ENCODE measurements at regions not wholly inside any gene's neighbourhood (a gene's known extent, or its start where the extent isn't known, plus 50 kb on each side); places are given as distances from the start of the nearest gene placed in this dataset.

- no peak for DNase-seq (ENCODE audit: low spot score in 2 of 2)
- no peak overlapping the region for H3K4me3 ChIP-seq (ENCODE audit: low read depth, poor library complexity, severe bottlenecking)
- TF ChIP-seq POLR2A (IDR thresholded peaks at IDR 0.05) (no peak), CTCF (IDR thresholded peaks at IDR 0.05) (no peak)
- intact Hi-C loops (cut with DNase I; ENCODE audit: low total_unique reads): no loop called here
- 35 to 52% methylated on average over 10 of the region's 10 CpGs for WGBS, 2 donors
Observed at GRCh38 chr16:86396422-86396821, 113.9 kb upstream of the FOXF1 start.

GRCh38 chr16:86396901-86397311 lies 113.4 kb upstream of the FOXF1 start:
- H3K4me3 ChIP-seq (ENCODE audit: low read depth, poor library complexity, severe bottlenecking): no peak overlapping the region
- 23 to 25% methylated on average over 9 of the region's 9 CpGs for WGBS, 2 donors
- intact Hi-C loops (cut with DNase I; ENCODE audit: low total_unique reads): no loop called here
- no peak for TF ChIP-seq POLR2A (IDR thresholded peaks at IDR 0.05)
- TF ChIP-seq CTCF (IDR thresholded peaks at IDR 0.05): no peak
- no peak for DNase-seq (ENCODE audit: low spot score in 2 of 2)

- intact Hi-C loops (cut with DNase I; ENCODE audit: low total_unique reads): no loop called here
- 68 to 71% methylated on average over 6 of the region's 6 CpGs for WGBS, 2 donors
- H3K4me3 ChIP-seq (ENCODE audit: low read depth, poor library complexity, severe bottlenecking): no peak overlapping the region
- no peak for DNase-seq (ENCODE audit: low spot score in 2 of 2)
- TF ChIP-seq POLR2A (IDR thresholded peaks at IDR 0.05): no peak
- TF ChIP-seq CTCF (IDR thresholded peaks at IDR 0.05): no peak
Observed at GRCh38 chr16:86398201-86398600, 112.1 kb upstream of the FOXF1 start.

- intact Hi-C loops (cut with DNase I; ENCODE audit: low total_unique reads): no loop called here
- WGBS, 2 donors: 66 to 75% methylated on average over 4 of the region's 4 CpGs
- TF ChIP-seq POLR2A (IDR thresholded peaks at IDR 0.05): no peak
- no peak for TF ChIP-seq CTCF (IDR thresholded peaks at IDR 0.05)
- DNase-seq (ENCODE audit: low spot score in 2 of 2): no peak
- H3K4me3 ChIP-seq (ENCODE audit: low read depth, poor library complexity, severe bottlenecking): no peak overlapping the region
Observed at GRCh38 chr16:86398622-86399021, 111.7 kb upstream of the FOXF1 start.

- intact Hi-C loops (cut with DNase I; ENCODE audit: low total_unique reads): no loop called here
- TF ChIP-seq CTCF (IDR thresholded peaks at IDR 0.05) (no peak), POLR2A (IDR thresholded peaks at IDR 0.05) (no peak)
Observed at GRCh38 chr16:86401126-86401525, 109.2 kb upstream of the FOXF1 start.

GRCh38 chr16:86403085-86403484 lies 107.2 kb upstream of the FOXF1 start:
- TF ChIP-seq CTCF (IDR thresholded peaks at IDR 0.05): no peak
- WGBS, 2 donors: 90 to 92% methylated on average over 7 of the region's 7 CpGs
- intact Hi-C loops (cut with DNase I; ENCODE audit: low total_unique reads): no loop called here

More at GRCh38 chr16:86401126-86401525, 109.2 kb upstream of the FOXF1 start:
- DNase-seq (ENCODE audit: low spot score in 2 of 2): no peak
- H3K4me3 ChIP-seq (ENCODE audit: low read depth, poor library complexity, severe bottlenecking): no peak overlapping the region
- WGBS, 2 donors: 54 to 82% methylated on average over 8 of the region's 8 CpGs

More at GRCh38 chr16:86403085-86403484, 107.2 kb upstream of the FOXF1 start:
- no peak for DNase-seq (ENCODE audit: low spot score in 2 of 2)
- H3K4me3 ChIP-seq (ENCODE audit: low read depth, poor library complexity, severe bottlenecking): no peak overlapping the region

Measured in lower leg skin (tissue), 4 donors.